RWPE1 (cell line): ENCODE measurements at regions not wholly inside any gene's neighbourhood (a gene's known extent, or its start where the extent isn't known, plus 50 kb on each side); places are given as distances from the start of the nearest gene placed in this dataset.
"Not testable (repeated sequence)": the region's sequence is repeated elsewhere in the genome, so short reads cannot be mapped to it uniquely, and the experiment has no call there.

Experiments
- CTCF ChIA-PET: fragments of 350-600 bp; sonication (Branson Sonifier 250); formaldehyde crosslinking; extraction: SDS; loops from one replicate; lab custom pipeline; 2021; lab: Yijun Ruan, JAX
- POLR2A ChIA-PET: fragments of 400-600 bp; formaldehyde crosslinking; extraction: SDS; loops from one replicate; lab custom pipeline; 2020; ENCODE audit warnings: antibody characterized with exemption; ENCODE audit not compliant: low non-redundant PET; lab: Yijun Ruan, JAX
- DNase-seq: peaks from one replicate; pipeline ENCODE4 v3.0.0; 2012; ENCODE audit warnings: low spot score
- H3K27ac ChIP-seq: fragments of 450-650 bp; 2 replicates; pipeline ENCODE4 v1.5.1; 2017
- TF ChIP-seq, protein P1 (sequence below): fragments of 450-650 bp; conservative IDR thresholded peaks from 2 replicates; pipeline ENCODE4 v1.5.1; 2017; ENCODE audit warnings: low read depth, mild to moderate bottlenecking

GRCh38 chr2:131618320-131618719 lies 90.6 kb downstream of the CCDC74A start:
- POLR2A ChIA-PET, H3K27ac ChIP-seq, DNase-seq, CTCF ChIA-PET: not testable (repeated sequence)

DNA sequence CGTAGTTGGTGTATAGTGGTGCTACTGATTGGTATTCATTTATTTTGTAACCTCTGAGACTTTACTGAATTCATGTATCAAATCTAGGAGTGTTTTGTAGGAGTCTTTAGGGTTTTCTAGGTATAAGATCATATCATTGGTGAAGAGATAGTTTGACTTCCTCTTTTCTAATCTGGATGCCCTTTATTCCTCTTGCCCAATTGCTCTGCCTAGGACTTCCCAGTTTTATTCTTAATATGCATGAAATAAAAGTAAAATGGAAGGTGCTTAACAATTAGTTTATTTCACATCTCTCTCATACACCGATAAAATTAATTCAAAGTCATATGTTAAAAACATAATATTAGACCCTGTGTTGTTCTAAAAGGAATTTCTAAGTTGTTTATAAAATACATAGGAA lies 95.2 kb downstream of the CCDC74A start:
- DNase-seq, H3K27ac ChIP-seq, POLR2A ChIA-PET: not testable (repeated sequence)
- CTCF ChIA-PET, result interaction anchor here (0.7 kb wide), 1 partner anchor 843 kb away, joined by 3 read pairs; no protein-coding TSS in a partner anchor

GRCh38 chr2:131626011-131626410 lies 98.3 kb downstream of the CCDC74A start:
- POLR2A ChIA-PET, DNase-seq, H3K27ac ChIP-seq, CTCF ChIA-PET: not testable (repeated sequence)

DNA sequence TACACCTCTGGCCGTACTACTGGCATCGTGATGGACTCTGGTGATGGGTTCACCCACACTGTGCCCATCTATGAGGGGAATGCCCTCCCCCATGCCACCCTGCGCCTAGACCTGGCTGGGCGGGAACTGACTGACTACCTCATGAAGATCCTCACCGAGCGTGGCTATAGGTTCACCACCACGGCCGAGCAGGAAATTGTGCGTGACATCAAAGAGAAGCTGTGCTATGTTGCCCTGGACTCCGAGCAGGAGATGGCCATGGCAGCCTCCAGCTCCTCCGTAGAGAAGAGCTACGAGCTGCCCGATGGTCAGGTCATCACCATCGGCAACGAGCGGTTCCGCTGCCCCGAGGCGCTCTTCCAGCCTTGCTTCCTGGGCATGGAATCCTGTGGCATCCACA lies 98.9 kb downstream of the CCDC74A start:
- CTCF ChIA-PET, POLR2A ChIA-PET: not testable (repeated sequence)

DNA sequence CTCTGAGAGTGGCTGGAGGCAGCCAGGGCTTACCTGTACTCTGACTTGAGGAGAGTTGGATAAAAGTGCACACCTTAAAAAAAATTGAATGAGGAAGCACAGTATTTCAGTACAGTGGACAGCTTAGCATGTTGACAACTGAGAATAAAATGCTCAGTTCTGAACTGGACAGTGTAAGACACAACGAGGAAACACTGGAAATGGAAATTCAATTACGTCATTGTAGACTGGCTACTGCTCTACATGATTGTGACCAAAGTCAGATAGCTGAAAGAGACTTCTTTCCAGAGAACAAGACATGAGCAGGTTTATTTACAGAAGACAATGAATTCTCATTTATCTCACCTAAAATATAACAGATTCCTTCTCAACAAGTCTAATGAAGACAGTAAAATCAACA lies 100.1 kb downstream of the CCDC74A start:
- DNase-seq, CTCF ChIA-PET, POLR2A ChIA-PET, H3K27ac ChIP-seq: not testable (repeated sequence)

More for the DNA sequence above, 98.9 kb downstream of the CCDC74A start:
- H3K27ac ChIP-seq, DNase-seq: not testable (repeated sequence)

- DNase-seq, H3K27ac ChIP-seq, CTCF ChIA-PET, POLR2A ChIA-PET: not testable (repeated sequence)
These were observed 104.0 kb downstream of the CCDC74A start for GRCh38 chr2:131631648-131632047.

- DNase-seq, POLR2A ChIA-PET, H3K27ac ChIP-seq, CTCF ChIA-PET: not testable (repeated sequence)
These were observed 105.7 kb downstream of the CCDC74A start for GRCh38 chr2:131633405-131633804.

DNA sequence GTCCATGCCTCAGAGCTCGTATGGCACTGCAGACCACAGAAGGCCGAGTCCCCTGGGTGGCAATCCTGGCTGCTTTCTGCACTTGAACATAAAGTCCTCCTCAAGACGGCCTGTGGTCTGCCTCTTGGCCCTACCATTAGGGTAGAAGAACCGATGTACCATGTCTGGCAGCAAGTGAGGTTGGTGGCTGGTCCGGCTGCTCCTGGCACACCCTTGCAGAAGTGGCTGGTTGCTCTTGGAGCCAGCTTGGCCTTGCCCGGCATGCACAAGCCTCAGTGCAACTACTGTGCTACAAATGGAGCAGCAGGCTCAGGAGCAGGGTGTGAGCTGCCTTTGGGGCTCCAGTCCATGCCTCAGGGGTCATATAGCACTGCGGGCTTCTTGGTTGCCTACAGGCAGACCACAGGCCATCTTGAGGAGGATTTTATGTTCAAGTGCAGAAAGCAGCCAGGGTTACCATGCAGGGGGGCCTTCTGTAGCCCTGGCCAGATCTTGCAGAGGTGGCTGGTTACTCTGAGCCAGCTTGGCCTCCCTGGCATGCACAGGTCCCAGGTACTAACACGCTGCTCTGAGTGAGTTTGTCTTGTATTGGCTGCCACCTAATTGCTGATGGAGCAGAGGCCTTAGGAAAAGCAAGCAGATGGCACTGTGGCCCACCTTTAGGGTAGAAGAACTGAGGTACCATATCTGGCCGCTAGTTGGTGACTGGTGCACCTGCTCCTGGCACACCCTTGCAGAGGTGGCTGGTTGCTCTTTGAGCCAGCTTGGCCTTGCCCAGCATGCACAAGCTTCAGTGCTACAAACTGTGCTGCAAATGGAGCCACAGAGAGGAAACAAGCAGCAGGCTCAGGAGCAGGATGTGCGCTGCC lies 106.4 kb downstream of the CCDC74A start:
- DNase-seq, CTCF ChIA-PET, H3K27ac ChIP-seq, POLR2A ChIA-PET: not testable (repeated sequence)

- no peak overlapping the region for H3K27ac ChIP-seq
- TF ChIP-seq, protein P1, sequence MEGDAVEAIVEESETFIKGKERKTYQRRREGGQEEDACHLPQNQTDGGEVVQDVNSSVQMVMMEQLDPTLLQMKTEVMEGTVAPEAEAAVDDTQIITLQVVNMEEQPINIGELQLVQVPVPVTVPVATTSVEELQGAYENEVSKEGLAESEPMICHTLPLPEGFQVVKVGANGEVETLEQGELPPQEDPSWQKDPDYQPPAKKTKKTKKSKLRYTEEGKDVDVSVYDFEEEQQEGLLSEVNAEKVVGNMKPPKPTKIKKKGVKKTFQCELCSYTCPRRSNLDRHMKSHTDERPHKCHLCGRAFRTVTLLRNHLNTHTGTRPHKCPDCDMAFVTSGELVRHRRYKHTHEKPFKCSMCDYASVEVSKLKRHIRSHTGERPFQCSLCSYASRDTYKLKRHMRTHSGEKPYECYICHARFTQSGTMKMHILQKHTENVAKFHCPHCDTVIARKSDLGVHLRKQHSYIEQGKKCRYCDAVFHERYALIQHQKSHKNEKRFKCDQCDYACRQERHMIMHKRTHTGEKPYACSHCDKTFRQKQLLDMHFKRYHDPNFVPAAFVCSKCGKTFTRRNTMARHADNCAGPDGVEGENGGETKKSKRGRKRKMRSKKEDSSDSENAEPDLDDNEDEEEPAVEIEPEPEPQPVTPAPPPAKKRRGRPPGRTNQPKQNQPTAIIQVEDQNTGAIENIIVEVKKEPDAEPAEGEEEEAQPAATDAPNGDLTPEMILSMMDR, result no peak
- ChIA-PET POLR2A (no interaction called here), CTCF (no interaction called here)
- DNase-seq, result no peak
These were observed 107.9 kb downstream of the CCDC74A start for GRCh38 chr2:131635611-131636010.

GRCh38 chr2:131636704-131637308 lies 109.1 kb downstream of the CCDC74A start:
- DNase-seq, CTCF ChIA-PET, H3K27ac ChIP-seq, POLR2A ChIA-PET: not testable (repeated sequence)

- CTCF ChIA-PET, DNase-seq, POLR2A ChIA-PET, H3K27ac ChIP-seq: not testable (repeated sequence)
These were observed 111.4 kb downstream of the CCDC74A start for GRCh38 chr2:131639001-131639620.
